ENCODE measurements at regions not wholly inside any gene's neighbourhood (a gene's known extent, or its start where the extent isn't known, plus 50 kb on each side); places are given as distances from the start of the nearest gene placed in this dataset.

GRCh38 chr13:90246005-90246404 is 1101.5 kb upstream of the MIR17HG start:
- no peaks in the 10 kb centered on the region for H3K27me3 ChIP-seq (ENCODE audit: low read length)
- no peaks in the 10 kb centered on the region for H3K9me3 ChIP-seq (ENCODE audit: low read length)
- no peak overlapping the region for H2AFZ ChIP-seq (ENCODE audit: low read length)
- H3K36me3 ChIP-seq (ENCODE audit: low read depth, low read length): no peaks in the 10 kb centered on the region
- intact Hi-C loops (cut with micrococcal nuclease): no loop called here
- CTCF ChIA-PET: no interaction called here
- ATAC-seq (no peak), DNase-seq (no peak)
- POLR2A ChIA-PET (ENCODE audit: unreplicated experiment): no interaction called here
- no peak overlapping the region for H3K27ac ChIP-seq (ENCODE audit: low read length)
- TF ChIP-seq EZH2 (IDR thresholded peaks at IDR 0.05; ENCODE audit: low read length, unreplicated experiment) (no peak), EZH2phosphoT487 (IDR thresholded peaks at IDR 0.05; ENCODE audit: borderline replicate concordance, low read length) (no peak), CTCF (conservative IDR thresholded peaks at IDR 0.05; ENCODE audit: low read depth, low read length) (no peak)
- BruUV-seq (replicated peaks): no TSS peak
- no peaks in the 10 kb centered on the region for H3K79me2 ChIP-seq (ENCODE audit: low read length)
- H3K9me2 ChIP-seq (replicated peaks; ENCODE audit: low read length): no peaks in the 10 kb centered on the region
- no peaks in the 10 kb centered on the region for H3F3A ChIP-seq (ENCODE audit: low read length, unreplicated experiment)
- no peaks in the 10 kb centered on the region for H4K20me1 ChIP-seq (ENCODE audit: low read length)
- H3K9ac ChIP-seq (ENCODE audit: low read length): no peak overlapping the region
- H3K4me1 ChIP-seq (ENCODE audit: insufficient read depth, low read length): no peaks in the 10 kb centered on the region
- no peak overlapping the region for H3K4me2 ChIP-seq (ENCODE audit: low read length)
- no peak overlapping the region for H3K4me3 ChIP-seq (ENCODE audit: low read length)

GRCh38 chr13:90246687-90247345 is 1100.7 kb upstream of the MIR17HG start:
- ChIA-PET CTCF (no interaction called here), POLR2A (ENCODE audit: unreplicated experiment) (no interaction called here)
- no peaks in the 10 kb centered on the region for H3K27me3 ChIP-seq (ENCODE audit: low read length)
- BruUV-seq (replicated peaks): no TSS peak
- H3K79me2 ChIP-seq (ENCODE audit: low read length): no peaks in the 10 kb centered on the region
- H3K4me1 ChIP-seq (ENCODE audit: insufficient read depth, low read length): no peaks in the 10 kb centered on the region
- H3K36me3 ChIP-seq (ENCODE audit: low read depth, low read length): no peaks in the 10 kb centered on the region
- H3F3A ChIP-seq (ENCODE audit: low read length, unreplicated experiment): no peaks in the 10 kb centered on the region
- ATAC-seq: no peak
- no peak overlapping the region for H2AFZ ChIP-seq (ENCODE audit: low read length)
- H3K9me3 ChIP-seq (ENCODE audit: low read length): no peaks in the 10 kb centered on the region
- H3K4me3 ChIP-seq (ENCODE audit: low read length): no peak overlapping the region
- no peaks in the 10 kb centered on the region for H3K9me2 ChIP-seq (replicated peaks; ENCODE audit: low read length)
- TF ChIP-seq CTCF (conservative IDR thresholded peaks at IDR 0.05; ENCODE audit: low read depth, low read length) (no peak), EZH2 (IDR thresholded peaks at IDR 0.05; ENCODE audit: low read length, unreplicated experiment) (no peak), EZH2phosphoT487 (IDR thresholded peaks at IDR 0.05; ENCODE audit: borderline replicate concordance, low read length) (no peak)
- H3K4me2 ChIP-seq (ENCODE audit: low read length): no peak overlapping the region
- H3K9ac ChIP-seq (ENCODE audit: low read length): no peak overlapping the region
- no peak overlapping the region for H3K27ac ChIP-seq (ENCODE audit: low read length)
- no peak for DNase-seq
- no peaks in the 10 kb centered on the region for H4K20me1 ChIP-seq (ENCODE audit: low read length)
- intact Hi-C loops (cut with micrococcal nuclease): no loop called here

- Histone ChIP-seq H3K36me3 (ENCODE audit: low read depth, low read length) (no peaks in the 10 kb centered on the region), H2AFZ (ENCODE audit: low read length) (no peak overlapping the region), H3K4me2 (ENCODE audit: low read length) (no peak overlapping the region), H3K27ac (ENCODE audit: low read length) (no peak overlapping the region), H3K9me2 (replicated peaks; ENCODE audit: low read length) (no peaks in the 10 kb centered on the region), H3K4me3 (ENCODE audit: low read length) (no peak overlapping the region), H3K9ac (ENCODE audit: low read length) (no peak overlapping the region), H4K20me1 (ENCODE audit: low read length) (no peaks in the 10 kb centered on the region), H3F3A (ENCODE audit: low read length, unreplicated experiment) (no peaks in the 10 kb centered on the region), H3K4me1 (ENCODE audit: insufficient read depth, low read length) (no peaks in the 10 kb centered on the region), H3K27me3 (ENCODE audit: low read length) (no peaks in the 10 kb centered on the region), H3K9me3 (ENCODE audit: low read length) (no peaks in the 10 kb centered on the region), H3K79me2 (ENCODE audit: low read length) (no peaks in the 10 kb centered on the region)
- ATAC-seq: no peak
- ChIA-PET CTCF (no interaction called here), POLR2A (ENCODE audit: unreplicated experiment) (no interaction called here)
- intact Hi-C loops (cut with micrococcal nuclease): no loop called here
- no TSS peak for BruUV-seq (replicated peaks)
- TF ChIP-seq EZH2phosphoT487 (IDR thresholded peaks at IDR 0.05; ENCODE audit: borderline replicate concordance, low read length): no peak
- TF ChIP-seq EZH2 (IDR thresholded peaks at IDR 0.05; ENCODE audit: low read length, unreplicated experiment): no peak
- no peak for TF ChIP-seq CTCF (conservative IDR thresholded peaks at IDR 0.05; ENCODE audit: low read depth, low read length)
- no peak for DNase-seq
Observed at GRCh38 chr13:90253806-90254205, 1093.7 kb upstream of the MIR17HG start.
